Upper lobe of left lung (tissue), 4 donors: ENCODE measurements at regions not wholly inside any gene's neighbourhood (a gene's known extent, or its start where the extent isn't known, plus 50 kb on each side); places are given as distances from the start of the nearest gene placed in this dataset.

ENCODE experiments used
- CTCF ChIP-seq, 6 experiments: fragments of 450-650 bp in 4 of 6; fragments of 200-600 bp in 2 of 6; sonication (generic) in 2 of 6; IDR thresholded peaks; one replicate each; pipeline ENCODE4 v1.5.1; 2016 to 2019; ENCODE audit warnings: antibody characterized with exemption in 6 of 6
- POLR2AphosphoS5 ChIP-seq, 2 donors: sonication (generic); formaldehyde crosslinking; IDR thresholded peaks; one replicate each; pipeline ENCODE4 v1.5.1; 2017; ENCODE audit warnings: antibody characterized with exemption in 2 of 2

GRCh38 chr18:34514238-34514637 is 195.9 kb upstream of the DTNA start:
- TF ChIP-seq CTCF (IDR thresholded peaks at IDR 0.05) (no peak), POLR2AphosphoS5 (IDR thresholded peaks at IDR 0.05) (no peak)
